ENCODE measurements at regions not wholly inside any gene's neighbourhood (a gene's known extent, or its start where the extent isn't known, plus 50 kb on each side); places are given as distances from the start of the nearest gene placed in this dataset.

GRCh38 chr14:42918615-42919014, 1311.9 kb downstream of the LRFN5 start:
- DNase-seq (ENCODE audit: low read depth): no peak
- TF ChIP-seq, protein P1, sequence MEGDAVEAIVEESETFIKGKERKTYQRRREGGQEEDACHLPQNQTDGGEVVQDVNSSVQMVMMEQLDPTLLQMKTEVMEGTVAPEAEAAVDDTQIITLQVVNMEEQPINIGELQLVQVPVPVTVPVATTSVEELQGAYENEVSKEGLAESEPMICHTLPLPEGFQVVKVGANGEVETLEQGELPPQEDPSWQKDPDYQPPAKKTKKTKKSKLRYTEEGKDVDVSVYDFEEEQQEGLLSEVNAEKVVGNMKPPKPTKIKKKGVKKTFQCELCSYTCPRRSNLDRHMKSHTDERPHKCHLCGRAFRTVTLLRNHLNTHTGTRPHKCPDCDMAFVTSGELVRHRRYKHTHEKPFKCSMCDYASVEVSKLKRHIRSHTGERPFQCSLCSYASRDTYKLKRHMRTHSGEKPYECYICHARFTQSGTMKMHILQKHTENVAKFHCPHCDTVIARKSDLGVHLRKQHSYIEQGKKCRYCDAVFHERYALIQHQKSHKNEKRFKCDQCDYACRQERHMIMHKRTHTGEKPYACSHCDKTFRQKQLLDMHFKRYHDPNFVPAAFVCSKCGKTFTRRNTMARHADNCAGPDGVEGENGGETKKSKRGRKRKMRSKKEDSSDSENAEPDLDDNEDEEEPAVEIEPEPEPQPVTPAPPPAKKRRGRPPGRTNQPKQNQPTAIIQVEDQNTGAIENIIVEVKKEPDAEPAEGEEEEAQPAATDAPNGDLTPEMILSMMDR (conservative IDR thresholded peaks at IDR 0.05; ENCODE audit: low read depth, low read length): no peak
- H3K4me3 ChIP-seq (ENCODE audit: low read depth, low read length): no peak overlapping the region

GRCh38 chr14:42911642-42912041, 1305.0 kb downstream of the LRFN5 start:
- TF ChIP-seq, protein P1 (conservative IDR thresholded peaks at IDR 0.05; ENCODE audit: low read depth, low read length): peak; percentile 25
- no peak overlapping the region for H3K4me3 ChIP-seq (ENCODE audit: low read depth, low read length)
- DNase-seq (ENCODE audit: low read depth): peak; percentile 29

DNA sequence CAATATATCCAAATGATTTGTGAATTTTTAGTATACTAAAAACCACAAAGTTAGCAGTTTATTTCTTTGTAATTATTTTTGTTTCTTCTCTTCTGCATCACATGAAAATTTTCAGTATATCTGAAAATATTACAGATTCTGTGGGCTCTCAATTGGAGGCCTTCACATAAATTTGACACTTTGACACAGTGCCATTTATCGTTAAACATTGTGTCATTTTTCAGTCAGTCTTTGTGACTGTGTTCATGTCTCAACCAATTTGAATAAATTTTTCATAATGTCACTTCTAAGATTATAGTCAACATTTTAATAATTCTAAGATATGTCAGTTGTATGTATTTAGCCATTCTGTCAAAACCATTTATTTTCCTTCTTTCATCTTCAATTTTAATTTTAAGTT, 1303.0 kb downstream of the LRFN5 start:
- DNase-seq (ENCODE audit: low read depth): no peak
- TF ChIP-seq, protein P1 (conservative IDR thresholded peaks at IDR 0.05; ENCODE audit: low read depth, low read length): no peak
- H3K4me3 ChIP-seq (ENCODE audit: low read depth, low read length): no peak overlapping the region

GRCh38 chr14:42893183-42893582, 1286.5 kb downstream of the LRFN5 start:
- no peak for DNase-seq (ENCODE audit: low read depth)
- H3K4me3 ChIP-seq (ENCODE audit: low read depth, low read length): no peak overlapping the region
- TF ChIP-seq, protein P1 (conservative IDR thresholded peaks at IDR 0.05; ENCODE audit: low read depth, low read length): no peak

GRCh38 chr14:42884100-42884499, 1277.4 kb downstream of the LRFN5 start:
- TF ChIP-seq, protein P1 (conservative IDR thresholded peaks at IDR 0.05; ENCODE audit: low read depth, low read length): no peak
- peak; percentile 77 for DNase-seq (ENCODE audit: low read depth)

GRCh38 chr14:42877716-42878115, 1271.0 kb downstream of the LRFN5 start:
- H3K4me3 ChIP-seq (ENCODE audit: low read depth, low read length): no peak overlapping the region
- TF ChIP-seq, protein P1 (conservative IDR thresholded peaks at IDR 0.05; ENCODE audit: low read depth, low read length): no peak
- no peak for DNase-seq (ENCODE audit: low read depth)

More at GRCh38 chr14:42884100-42884499, 1277.4 kb downstream of the LRFN5 start:
- H3K4me3 ChIP-seq (ENCODE audit: low read depth, low read length): no peak overlapping the region

- TF ChIP-seq, protein P1 (conservative IDR thresholded peaks at IDR 0.05; ENCODE audit: low read depth, low read length): no peak
- DNase-seq (ENCODE audit: low read depth): no peak
Measured at GRCh38 chr14:42872786-42873185, 1266.1 kb downstream of the LRFN5 start.

More at GRCh38 chr14:42872786-42873185, 1266.1 kb downstream of the LRFN5 start:
- no peak overlapping the region for H3K4me3 ChIP-seq (ENCODE audit: low read depth, low read length)

All from choroid plexus epithelial cell (primary cell).